NCI-H82 treated with DMSO at 0.1 percent for 48 hours (cell line): ENCODE measurements at regions not wholly inside any gene's neighbourhood (a gene's known extent, or its start where the extent isn't known, plus 50 kb on each side); places are given as distances from the start of the nearest gene placed in this dataset.

Experiments used
- DNase-seq: peaks from one replicate; lab custom pipeline; 2025; ENCODE audit not compliant: unreplicated experiment; lab: John Stamatoyannopoulos, UW

DNA sequence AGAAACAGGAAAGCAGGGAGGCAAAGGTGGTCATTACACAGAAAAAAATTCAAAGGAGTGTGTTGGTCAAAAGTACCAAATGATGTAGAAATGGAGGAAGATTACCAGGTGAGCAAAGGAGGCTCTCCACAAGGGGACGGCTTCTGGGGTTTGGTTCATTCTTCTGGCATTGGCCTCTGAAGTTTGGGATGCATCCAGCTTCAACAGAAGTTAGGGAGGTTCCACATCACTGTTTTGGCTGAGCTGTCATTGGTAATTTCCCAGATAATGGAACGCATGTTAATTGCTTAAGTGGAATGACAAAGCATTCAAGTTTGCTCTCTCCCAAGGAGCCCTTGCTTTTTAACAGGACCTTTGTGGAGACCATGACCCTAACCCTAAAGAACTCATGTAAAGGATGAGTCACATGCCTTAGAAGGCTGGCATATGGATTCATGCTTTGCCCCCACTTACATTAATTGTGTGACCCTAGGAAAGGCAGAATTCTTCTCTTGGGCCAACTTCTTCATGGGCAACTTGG is 398.6 kb downstream of the GPAM start:
- no peak for DNase-seq

DNA sequence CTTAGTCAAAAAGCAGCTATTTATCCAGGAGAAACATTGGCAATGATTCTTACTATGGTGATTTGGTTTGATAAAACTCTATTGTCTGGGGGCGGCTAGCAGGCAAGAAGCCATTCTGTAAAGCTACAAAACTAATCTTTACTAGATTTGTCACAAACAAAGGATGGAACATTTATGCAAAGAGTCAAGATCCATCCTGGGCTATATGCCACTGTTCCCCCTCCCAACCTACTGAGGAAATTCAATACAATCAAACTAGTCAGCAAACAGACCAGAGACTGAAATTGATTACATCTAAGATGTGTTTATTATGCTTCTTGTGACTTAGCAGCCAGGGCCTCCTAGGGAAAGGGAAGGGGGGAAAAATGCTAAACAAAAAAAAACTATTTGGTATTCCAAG is 397.6 kb downstream of the GPAM start:
- DNase-seq = no peak

DNA sequence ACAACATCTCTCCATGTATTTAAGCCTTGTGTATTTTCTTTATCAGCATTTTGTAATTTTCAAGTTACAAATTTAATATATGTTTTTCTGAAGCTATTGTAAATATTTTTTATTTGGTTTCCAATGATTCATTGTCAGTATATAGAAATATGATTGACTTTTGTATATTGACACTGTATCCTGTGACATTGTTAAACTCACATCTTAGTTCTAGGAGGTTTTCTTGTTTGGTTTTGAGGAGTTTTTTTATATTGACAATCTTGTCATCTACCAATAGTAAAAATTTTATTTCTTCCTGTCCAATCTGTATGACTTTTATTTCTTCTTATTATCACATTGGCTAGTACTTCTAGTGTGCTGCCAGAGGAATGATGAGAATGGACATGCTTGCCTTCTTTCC is 393.7 kb downstream of the GPAM start:
- no peak for DNase-seq

DNA sequence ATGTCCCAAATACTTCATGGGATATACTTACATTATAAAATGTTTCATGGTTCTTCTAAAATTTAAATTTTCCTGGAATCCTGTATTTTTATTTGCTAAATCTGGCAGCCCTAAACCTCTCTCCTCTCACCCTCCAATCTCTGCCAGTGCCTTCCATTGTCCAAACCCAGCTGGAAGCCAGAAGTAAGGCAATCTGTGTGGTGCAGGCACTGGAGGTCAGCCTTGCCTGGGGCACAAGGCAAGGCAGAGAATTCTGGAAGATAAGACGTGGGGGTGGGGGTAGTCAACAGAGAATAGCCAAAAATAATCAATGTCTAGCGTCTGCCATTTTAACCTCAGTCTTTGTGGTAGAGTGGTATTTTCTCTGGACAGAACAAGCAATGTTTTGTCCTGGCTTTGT is 381.7 kb downstream of the GPAM start:
- no peak for DNase-seq

DNA sequence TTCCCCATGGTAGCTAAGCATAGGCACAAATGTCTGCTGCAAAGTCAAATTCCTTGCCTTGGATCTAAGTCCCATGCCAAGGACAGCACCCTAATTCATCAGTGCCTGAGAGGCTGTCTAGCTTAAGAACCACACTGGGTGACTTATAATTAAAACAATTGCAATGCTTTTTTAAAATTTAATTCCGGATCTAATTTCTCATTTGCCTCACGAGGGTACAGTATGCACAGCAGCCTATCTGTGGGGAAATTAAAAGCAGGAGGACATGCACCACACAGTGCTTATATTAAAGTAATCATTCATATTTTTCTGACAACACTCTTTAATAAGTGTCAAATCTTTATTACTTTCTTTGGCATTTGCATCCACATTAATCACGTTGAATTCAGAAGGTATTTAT is 378.8 kb downstream of the GPAM start:
- DNase-seq = no peak

DNA sequence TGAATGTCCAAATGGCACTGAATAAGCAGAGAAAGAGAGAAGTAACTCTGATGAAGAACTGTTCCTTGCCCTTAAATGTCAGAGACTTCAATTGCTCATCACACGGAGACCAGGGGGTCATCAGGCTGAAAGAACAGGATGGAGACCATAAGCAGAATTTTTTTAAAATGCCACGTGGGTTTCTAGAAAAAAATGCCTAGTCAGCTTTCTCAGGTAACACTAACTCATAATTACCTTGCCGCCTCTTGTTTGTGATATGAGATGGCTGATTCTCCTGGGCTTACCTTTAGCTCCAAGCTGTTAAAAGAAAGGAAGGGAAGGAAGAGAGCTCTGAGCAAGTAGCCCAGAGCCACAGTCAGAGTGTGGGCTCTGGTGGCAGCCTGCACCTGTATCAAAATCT is 372.0 kb downstream of the GPAM start:
- no peak for DNase-seq

DNA sequence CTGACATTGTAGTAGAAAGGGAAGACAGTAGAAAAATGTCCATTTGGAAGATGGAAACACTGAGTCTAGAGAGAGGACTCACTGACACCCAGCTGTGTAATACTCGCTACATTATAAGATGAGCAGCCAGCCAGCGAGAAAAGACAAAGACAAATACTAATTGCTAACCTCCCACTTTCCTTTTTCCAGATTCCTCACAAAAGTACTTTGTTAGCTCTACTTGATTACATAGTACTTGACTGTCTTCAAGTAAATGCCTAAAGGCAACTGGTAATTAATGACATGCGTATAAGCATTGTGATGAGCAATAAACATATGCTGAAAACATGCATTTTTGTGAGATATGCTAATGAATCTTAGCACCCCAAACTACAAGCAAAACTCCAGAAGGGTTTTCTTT is 363.1 kb downstream of the GPAM start:
- DNase-seq = no peak

DNA sequence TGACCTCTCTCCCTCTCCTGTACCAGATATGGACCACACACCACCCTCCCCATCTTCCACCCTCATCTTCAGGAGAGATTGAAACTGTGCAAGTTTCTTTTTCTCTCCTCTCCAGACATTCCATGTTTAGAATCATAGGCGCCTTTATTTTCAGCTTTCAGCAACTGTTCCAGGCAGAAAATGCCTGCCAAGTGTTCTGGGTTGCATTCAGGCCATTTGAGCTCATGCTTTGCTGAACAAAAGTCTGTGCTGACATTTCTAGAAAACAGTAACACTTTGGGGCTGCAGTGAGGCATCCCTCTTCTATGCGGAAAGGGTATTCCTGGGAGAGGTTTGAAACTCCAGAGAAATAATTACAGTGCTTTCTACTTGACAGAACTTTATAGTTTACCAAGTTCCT is 361.7 kb downstream of the GPAM start:
- DNase-seq = no peak

DNA sequence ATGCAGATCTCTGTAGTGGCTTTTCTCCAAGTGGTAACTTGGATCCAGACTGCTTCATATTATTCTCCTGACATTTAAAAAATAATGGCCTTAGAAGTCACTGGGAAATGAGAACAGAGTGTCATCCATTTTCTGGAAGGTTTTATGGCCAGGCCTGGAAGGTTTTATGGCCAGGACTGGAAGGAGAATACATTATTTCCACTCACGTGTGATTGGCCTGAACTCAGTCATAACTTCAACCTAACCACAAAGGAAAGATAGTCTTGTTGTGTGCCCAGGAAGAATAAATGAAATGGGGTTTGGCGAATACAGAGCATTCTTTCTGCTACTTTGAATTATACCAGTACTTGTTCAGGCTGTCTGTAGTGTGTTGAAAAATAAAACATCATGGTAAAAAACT is 360.9 kb downstream of the GPAM start:
- DNase-seq = no peak

DNA sequence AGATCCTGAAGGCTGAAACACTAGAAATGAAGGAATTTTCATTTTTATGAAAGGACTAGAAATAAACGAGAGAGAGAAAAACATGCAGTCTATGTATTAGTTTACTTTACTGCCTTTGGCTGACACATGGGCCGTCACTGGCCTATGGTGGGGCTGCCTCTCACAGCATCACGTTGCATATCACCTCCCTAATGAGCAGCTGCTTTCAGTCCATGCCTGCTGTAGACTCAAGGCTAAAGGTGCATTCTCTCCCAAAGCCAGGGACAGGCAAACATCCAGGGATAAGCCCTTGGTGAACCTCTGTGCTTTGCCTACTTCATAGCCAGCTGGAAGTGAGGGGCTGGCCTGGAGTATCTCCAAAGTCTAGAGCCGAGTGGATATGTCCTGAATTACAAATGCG is 359.4 kb downstream of the GPAM start:
- no peak for DNase-seq

DNA sequence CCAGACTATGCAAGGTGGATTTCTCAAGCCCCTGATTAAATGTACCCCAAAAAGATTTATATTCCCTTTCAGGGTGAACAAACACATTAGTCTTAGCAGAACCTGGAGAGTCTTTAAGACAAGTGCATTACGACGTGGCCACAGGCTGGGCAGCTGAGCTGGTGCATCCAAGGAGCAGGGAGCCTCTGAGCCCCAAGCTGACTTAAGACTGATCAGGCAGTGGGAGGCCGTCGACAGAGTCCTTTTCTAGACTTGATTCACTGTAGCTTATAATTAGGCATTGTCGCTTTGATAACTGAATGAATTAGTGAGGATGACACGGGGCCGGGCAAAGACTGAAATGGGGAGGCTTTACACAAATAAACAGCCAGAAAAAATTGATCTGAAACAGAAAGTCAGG is 353.2 kb downstream of the GPAM start:
- DNase-seq = no peak

DNA sequence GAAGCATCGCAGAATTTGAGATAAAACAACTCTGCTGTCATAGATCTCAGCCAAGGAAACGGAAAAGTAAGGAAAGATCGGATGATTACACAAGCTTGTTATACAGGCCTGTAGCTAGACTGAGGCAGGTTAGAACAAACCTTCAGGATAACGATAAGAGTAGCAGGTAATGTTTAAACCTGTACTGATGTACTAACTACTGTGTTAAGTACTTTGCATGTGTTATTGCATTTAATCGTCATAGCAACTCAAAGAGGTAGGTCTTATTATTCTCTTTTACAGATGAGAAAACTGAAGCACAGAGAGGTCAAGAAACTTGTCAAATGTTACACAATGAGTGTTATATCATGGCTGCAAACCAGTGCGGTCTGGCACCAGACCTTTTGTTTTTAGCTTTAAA is 352.5 kb downstream of the GPAM start:
- DNase-seq = no peak

DNA sequence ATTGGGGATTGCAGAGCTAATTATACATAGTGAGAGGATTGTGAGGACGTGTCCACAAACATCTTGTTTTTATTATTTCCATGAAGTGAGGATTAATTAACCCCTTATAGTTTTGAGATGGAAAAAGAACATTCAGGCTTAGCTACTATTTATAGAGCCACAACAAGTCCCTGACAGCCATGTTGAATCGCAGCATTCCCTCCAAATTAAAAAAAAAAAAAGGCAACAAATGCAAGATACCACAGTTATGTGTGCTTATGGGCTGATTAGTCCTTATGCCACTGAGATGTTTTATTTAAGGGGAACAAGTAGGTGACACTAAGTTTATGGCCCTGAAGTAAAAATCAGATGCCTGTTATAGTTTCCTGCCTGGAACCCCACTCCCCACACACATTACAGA is 350.3 kb downstream of the GPAM start:
- DNase-seq = no peak

DNA sequence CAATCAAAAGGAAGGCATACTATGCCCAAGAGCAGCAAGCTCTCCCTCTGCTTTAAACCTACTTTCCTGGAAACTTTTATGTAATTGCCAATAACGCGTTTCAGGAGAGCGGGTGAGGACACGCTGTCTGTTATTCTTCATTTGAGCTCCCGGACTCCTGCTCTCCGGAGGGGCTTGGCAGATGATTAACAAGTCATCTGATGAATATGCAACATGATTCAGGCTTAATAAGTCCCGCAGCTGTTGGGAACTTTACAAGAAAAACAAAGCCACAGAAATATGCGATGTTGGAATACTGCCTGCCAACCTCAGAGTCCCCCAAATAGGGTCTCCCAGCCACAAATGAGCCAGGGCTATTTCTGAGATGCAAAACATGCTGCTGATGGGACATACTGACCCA is 348.0 kb downstream of the GPAM start:
- no peak for DNase-seq

DNA sequence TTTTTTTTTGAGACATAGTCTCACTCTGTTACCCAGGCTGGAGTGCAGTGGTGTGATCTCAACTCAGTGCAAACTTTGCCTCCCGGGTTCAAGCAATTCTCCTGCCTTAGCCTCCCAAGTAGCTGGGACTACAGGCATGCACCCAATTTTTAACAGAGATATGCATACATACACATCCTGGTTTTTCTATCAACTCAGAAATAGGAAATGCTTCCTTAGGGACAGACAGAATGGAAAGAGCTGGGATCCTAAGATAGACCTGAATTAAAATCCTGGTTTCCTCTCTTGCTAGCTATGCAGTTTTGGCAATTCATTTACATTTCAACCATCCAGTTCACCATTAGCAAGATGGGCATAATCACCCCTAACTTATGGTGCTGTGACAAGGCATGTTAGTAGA is 347.5 kb downstream of the GPAM start:
- no peak for DNase-seq

DNA sequence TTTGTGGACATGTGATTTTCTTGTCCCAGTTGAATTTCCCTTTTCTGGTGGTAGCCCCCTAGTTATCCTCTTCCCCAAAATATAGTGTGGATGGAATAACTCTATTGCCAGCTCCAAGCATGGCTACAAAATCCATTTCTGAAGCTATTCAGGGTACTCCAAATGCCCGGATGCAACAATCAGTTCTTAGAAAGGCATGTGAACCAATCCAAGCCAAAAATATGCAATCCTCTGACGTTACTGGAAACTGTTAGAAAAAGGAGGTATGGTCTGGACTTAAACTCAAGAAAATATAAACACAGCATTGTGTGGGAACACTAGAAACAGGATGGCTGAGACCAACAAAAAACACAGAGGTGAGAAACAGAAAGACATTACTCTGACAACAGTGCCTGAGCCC is 347.0 kb downstream of the GPAM start:
- DNase-seq = no peak

DNA sequence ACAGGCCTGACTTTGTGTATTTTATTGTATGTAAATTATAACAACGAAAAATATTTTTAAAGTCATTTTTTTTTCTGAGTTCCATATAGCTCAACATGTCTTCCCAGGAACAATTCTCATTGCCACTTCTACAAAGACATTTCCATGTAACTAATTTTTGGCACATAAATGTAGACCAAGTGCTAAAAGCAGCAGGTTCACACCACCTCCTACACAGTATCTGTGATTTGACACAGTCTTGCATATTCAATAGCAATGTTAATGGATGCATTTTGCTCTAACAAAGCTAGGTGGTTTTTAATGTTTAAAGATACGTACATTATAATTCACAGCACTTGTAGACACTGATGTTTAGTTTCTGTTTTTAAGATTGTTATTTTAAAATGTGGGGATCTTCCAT is 346.5 kb downstream of the GPAM start:
- no peak for DNase-seq

DNA sequence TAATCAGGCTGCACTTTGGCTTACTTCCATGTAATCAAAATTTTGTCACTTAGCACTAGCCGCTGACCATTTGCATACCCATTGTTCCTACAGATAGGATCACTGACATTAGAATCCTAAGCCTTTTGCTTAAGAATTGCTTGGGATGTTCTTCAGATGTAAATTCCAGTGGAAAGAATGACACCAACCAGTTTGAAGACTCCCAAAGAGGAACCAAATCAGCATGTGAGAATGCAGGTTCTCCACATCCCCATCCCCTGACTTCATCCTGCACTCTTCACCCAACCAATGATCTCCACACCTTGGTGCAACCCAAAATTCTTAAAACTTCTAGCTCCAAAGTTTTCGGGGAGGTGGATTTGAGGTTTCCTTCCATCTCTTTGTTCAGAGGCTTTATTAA is 345.6 kb downstream of the GPAM start:
- DNase-seq = no peak

DNA sequence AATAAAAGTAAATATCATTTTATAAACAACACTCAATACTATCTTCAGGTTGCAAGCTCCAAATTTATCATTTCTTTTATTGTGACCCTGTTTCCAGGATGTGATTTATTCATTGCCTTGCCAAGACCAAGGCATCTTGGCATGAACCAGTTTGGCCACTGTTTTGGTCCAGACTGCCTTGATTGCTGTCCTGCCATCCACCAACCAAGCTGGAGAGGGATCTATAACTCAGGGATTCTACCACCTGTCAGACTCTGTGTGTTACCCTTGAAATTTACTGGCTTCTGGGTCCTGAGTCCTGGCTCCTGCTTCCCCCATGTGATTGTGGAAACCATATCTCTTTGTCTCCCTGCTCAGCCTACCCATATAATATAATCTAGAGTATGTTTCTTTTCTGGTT is 343.0 kb downstream of the GPAM start:
- no peak for DNase-seq

DNA sequence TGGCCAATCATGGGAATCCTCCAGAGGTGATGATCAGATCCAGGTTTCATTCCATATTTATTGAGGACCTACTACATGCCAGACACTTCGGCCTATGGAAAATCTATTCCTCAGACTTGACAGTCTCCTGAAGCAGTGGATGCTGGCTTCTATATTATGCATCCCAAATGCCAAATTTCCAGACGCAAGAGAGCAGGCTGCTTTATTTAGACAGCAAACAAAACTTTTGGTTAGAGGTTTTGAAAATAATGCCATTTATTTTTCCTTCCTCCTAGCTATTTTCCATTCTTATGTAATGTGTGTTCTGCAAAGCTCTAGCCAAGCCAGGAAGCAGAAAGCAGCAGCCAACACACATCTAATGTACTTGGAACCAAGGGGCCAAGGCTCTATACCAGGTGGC is 330.8 kb downstream of the GPAM start:
- no peak for DNase-seq

DNA sequence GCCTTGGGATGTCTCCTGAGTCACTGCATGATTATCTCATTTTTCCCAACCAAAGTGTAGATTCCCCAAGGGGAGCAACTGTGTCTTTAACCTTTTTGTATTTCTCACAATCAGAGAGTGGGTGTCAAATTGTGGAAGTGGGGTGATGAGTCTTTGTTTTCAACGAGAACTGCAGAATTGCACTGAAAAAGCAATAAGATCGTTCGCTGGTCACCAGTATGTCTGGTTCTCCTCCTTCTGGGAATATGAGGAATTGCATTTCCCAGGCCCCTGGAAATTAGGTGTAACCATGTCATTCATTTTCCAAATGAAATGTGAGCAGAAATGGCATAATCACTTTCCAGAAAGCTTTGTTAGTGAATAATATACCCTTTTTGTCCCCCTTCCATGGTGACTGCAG is 326.9 kb downstream of the GPAM start:
- DNase-seq = no peak

DNA sequence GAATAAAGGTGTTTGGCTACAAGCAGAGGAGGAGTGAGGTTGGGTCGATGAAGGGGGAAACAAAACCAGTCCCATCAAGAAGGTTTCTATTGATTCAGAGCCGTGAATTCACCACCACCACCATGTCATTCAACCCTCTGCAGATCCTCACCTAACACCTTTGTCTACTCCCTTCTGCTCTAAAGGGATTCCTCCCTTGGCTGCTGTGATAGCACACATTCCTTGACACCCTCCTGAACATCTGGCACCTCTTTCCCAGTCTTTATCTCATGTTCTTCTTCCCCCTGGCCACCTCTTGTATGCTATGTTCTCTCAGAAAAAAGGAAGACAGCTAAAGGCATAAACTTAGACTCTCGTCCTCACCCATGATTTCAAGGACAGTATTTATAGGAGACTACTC is 318.0 kb downstream of the GPAM start:
- DNase-seq = no peak

DNA sequence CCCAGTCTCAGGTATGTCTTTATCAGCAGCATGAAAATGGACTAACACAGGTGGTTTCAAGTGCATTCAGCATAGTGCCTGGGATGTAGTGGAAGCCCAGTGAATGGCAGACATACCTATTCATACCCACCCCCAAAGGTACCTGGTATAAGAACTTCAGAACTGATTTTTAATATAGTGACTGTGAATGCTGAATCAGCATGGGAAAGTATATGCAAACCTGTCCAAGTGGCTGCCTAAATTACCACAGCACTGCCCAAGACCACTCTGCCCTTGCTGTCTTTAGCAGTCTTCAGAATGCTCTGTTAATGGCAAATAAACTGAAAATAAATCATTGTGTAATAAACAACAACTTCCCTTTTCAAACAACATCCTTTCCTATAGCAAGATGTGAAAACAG is 312.1 kb downstream of the GPAM start:
- DNase-seq = no peak

DNA sequence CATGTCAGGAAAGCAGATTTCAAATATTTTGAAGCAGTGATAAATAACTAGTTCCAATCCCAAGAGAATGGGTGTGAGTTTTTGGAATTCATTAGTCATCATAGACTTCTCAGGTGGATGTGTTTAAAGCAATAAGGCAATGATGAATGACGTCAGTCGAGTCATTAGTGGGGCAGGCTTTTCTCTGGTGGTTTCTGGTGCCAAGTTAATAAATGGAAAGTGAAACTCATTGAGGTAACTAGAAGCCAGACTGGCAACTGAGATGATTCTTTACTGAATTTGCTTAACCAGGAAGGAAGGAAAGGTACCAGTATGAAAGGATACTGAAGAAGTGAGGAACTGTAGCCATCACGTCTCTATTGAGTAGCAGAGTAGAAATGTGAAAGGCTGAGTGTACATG is 311.0 kb downstream of the GPAM start:
- no peak for DNase-seq
